ENCODE measurements at regions not wholly inside any gene's neighbourhood (a gene's known extent, or its start where the extent isn't known, plus 50 kb on each side); places are given as distances from the start of the nearest gene placed in this dataset.

DNA sequence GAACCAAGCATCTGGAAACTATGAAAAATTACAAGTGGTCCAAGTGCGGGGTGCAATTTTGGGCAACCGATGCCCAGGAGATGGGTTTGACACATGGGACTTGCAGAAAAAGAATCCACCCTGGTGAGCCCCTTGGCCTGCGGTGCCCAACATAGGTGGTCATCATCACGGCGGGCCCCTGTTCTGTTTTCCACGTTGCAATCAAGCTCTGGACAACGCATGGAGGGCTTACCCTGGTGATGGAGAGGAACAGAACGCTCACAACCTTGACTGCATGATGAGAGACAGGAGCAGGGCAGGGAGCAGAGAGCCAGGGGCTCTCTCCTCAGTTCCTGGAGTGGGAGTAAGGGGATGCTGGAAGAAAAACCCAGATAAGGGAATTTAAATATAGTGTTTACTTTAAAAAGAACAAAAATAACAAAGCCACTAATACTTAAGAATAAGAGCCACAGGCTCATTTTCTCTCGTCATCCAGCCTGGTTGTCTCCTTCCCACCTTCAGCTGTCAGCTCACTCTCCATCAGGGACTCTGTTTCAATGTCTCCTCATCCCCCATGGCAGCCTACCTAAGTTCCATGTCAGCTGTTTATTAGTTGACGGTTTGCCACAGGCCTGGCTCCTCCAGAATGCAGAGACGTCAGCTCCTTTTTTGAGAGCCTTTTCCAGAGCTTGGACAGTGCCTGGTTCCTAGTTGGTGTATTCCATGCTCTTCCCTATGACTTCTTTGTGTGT, 172.1 kb downstream of the GADD45G start:
- Histone ChIP-seq H3K4me3 (ENCODE audit: low read depth in 2 of 2, low read length in 1 of 2) (no peak overlapping the region), H2AFZ (ENCODE audit: low read depth) (no peak overlapping the region), H3K4me1 (ENCODE audit: control insufficient read depth in 1 of 2, insufficient read depth in 2 of 2, low read depth in 1 of 2, low read length in 1 of 2) (peaks cover 0 to 20% of the 10 kb centered on the region in 2 experiments; a peak in 1 of 4 replicates), H3K79me2 (ENCODE audit: insufficient read depth) (no peaks in the 10 kb centered on the region), H3K27ac (ENCODE audit: low read depth in 2 of 2, low read length in 1 of 2) (no peak overlapping the region), H3K36me3 (replicated peaks in 1 of 2; ENCODE audit: control insufficient read depth in 1 of 2, insufficient read depth in 2 of 2, low read length in 1 of 2) (no peaks in the 10 kb centered on the region), H3K9me2 (no peaks in the 10 kb centered on the region), H3F3A (replicated peaks; ENCODE audit: insufficient read depth) (no peaks in the 10 kb centered on the region), H3K4me2 (no peak overlapping the region), H3K27me3 (ENCODE audit: insufficient read depth) (no peaks in the 10 kb centered on the region), H3K9ac (no peak overlapping the region), H4K20me1 (ENCODE audit: insufficient read depth) (no peaks in the 10 kb centered on the region), H3K9me3 (no peaks in the 10 kb centered on the region)
- POLR2A ChIA-PET: interaction anchor here (1.4 to 2.6 kb wide), 4 partner anchors 30 to 173 kb away, joined by 4 to 24 read pairs (median 10); partner anchors contain the start of gene GADD45G
- WGBS (ENCODE audit: low lambda C conversion rate): 44% methylated on average over 10 of the region's 11 CpGs
- TF ChIP-seq FOXM1 (IDR thresholded peaks at IDR 0.05; ENCODE audit: low read depth): no peak
- no peak for TF ChIP-seq TEAD4 (IDR thresholded peaks at IDR 0.05; ENCODE audit: borderline replicate concordance, insufficient read depth)
- no peak for TF ChIP-seq YY1 (IDR thresholded peaks at IDR 0.05; ENCODE audit: low read depth)
- TF ChIP-seq NRF1 (IDR thresholded peaks at IDR 0.05; ENCODE audit: low read depth, low read length): no peak
- no peak for TF ChIP-seq MXI1 (IDR thresholded peaks at IDR 0.05; ENCODE audit: low read depth, low read length)
- TF ChIP-seq GATA2 (CRISPR knock-in tag; IDR thresholded peaks at IDR 0.05): no peak
- TF ChIP-seq JUND (IDR thresholded peaks at IDR 0.05): no peak
- no peak for TF ChIP-seq SIN3A (IDR thresholded peaks at IDR 0.05; ENCODE audit: borderline replicate concordance, low read depth, low read length)
- no peak for TF ChIP-seq TCF12 (IDR thresholded peaks at IDR 0.05)
- TF ChIP-seq ZBTB33 (IDR thresholded peaks at IDR 0.05; ENCODE audit: borderline replicate concordance, low read depth): no peak
- no peak for TF ChIP-seq POLR2AphosphoS5 (IDR thresholded peaks at IDR 0.05; ENCODE audit: low read depth, low read length)
- TF ChIP-seq, protein P1, sequence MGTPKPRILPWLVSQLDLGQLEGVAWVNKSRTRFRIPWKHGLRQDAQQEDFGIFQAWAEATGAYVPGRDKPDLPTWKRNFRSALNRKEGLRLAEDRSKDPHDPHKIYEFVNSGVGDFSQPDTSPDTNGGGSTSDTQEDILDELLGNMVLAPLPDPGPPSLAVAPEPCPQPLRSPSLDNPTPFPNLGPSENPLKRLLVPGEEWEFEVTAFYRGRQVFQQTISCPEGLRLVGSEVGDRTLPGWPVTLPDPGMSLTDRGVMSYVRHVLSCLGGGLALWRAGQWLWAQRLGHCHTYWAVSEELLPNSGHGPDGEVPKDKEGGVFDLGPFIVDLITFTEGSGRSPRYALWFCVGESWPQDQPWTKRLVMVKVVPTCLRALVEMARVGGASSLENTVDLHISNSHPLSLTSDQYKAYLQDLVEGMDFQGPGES (IDR thresholded peaks at IDR 0.05; ENCODE audit: low read depth, low read length): no peak
- no peak for TF ChIP-seq ELF1 (IDR thresholded peaks at IDR 0.05)
- no peak for TF ChIP-seq SMC3 (IDR thresholded peaks at IDR 0.05; ENCODE audit: low read depth, low read length)
- TF ChIP-seq FOSL2 (IDR thresholded peaks at IDR 0.05; ENCODE audit: borderline replicate concordance, low read depth): no peak
- TF ChIP-seq PBX3 (IDR thresholded peaks at IDR 0.05): no peak
- no peak for TF ChIP-seq NFIC (IDR thresholded peaks at IDR 0.05; ENCODE audit: borderline replicate concordance)
- CTCF ChIA-PET: interaction anchor here (0.7 to 2.1 kb wide), 5 partner anchors 34 to 179 kb away, joined by 3 to 12 read pairs (median 5); no protein-coding TSS in a partner anchor
- DNase-seq: no peak

Data from SK-N-SH (cell line).